Keratinocyte (primary cell): ENCODE measurements at regions not wholly inside any gene's neighbourhood (a gene's known extent, or its start where the extent isn't known, plus 50 kb on each side); places are given as distances from the start of the nearest gene placed in this dataset.
"Not testable (repeated sequence)": the region's sequence is repeated elsewhere in the genome, so short reads cannot be mapped to it uniquely, and the experiment has no call there.

Experiments
- DNase-seq: peaks from one replicate; pipeline ENCODE4 v3.0.0-alpha.2; 2011; ENCODE audit warnings: low read depth, missing footprints, low spot score
- FAIRE-seq: peaks from 2 replicates; lab custom pipeline; 2011; peaks lifted over from hg19 to GRCh38; lab: Jason Lieb, UNC
- H2AFZ ChIP-seq: 2 replicates; pipeline ENCODE4 v1.6.0; 2012; ENCODE audit warnings: low read length, control low read depth, inconsistent platforms; ENCODE audit not compliant: control insufficient read depth
- H3K27ac ChIP-seq: 2 replicates; pipeline ENCODE4 v1.5.1; 2011; ENCODE audit warnings: low read length; ENCODE audit not compliant: control insufficient read depth, insufficient read depth
- H3K27me3 ChIP-seq: 3 replicates; pipeline ENCODE4 v1.6.0; 2011; ENCODE audit warnings: low read length; ENCODE audit not compliant: control insufficient read depth, insufficient read depth; ENCODE audit errors: extremely low read depth
- H3K36me3 ChIP-seq, 2 experiments: 2 replicates in 1 of 2; 3 replicates in 1 of 2; pipeline ENCODE4 v1.5.1; 2011; ENCODE audit warnings: low read length in 2 of 2, mild to moderate bottlenecking in 1 of 2; ENCODE audit not compliant: control insufficient read depth in 2 of 2, insufficient read depth in 2 of 2; ENCODE audit errors: extremely low read depth in 1 of 2
- H3K4me1 ChIP-seq: 3 replicates; pipeline ENCODE4 v1.5.1; 2011; ENCODE audit warnings: low read length; ENCODE audit not compliant: control insufficient read depth, insufficient read depth; ENCODE audit errors: extremely low read depth
- H3K4me2 ChIP-seq: 3 replicates; pipeline ENCODE4 v1.6.0; 2011; ENCODE audit warnings: low read depth, low read length; ENCODE audit not compliant: control insufficient read depth, insufficient read depth; ENCODE audit errors: extremely low read depth
- H3K4me3 ChIP-seq, 3 experiments: fragments of 200-600 bp in 1 of 3; sonication (generic) in 1 of 3; 2 replicates in 2 of 3; 3 replicates in 1 of 3; pipeline ENCODE4 v1.5.1; 2011 to 2016; ENCODE audit warnings: low read length in 3 of 3, mild to moderate bottlenecking in 3 of 3, control low read depth in 2 of 3, inconsistent platforms in 1 of 3, low read depth in 1 of 3, mixed read lengths in 1 of 3, mixed run types in 1 of 3, moderate library complexity in 1 of 3; ENCODE audit not compliant: control insufficient read depth in 2 of 3, insufficient read depth in 2 of 3; ENCODE audit errors: extremely low read depth in 1 of 3
- H3K79me2 ChIP-seq: 2 replicates; pipeline ENCODE4 v1.6.0; 2012; ENCODE audit warnings: low read length; ENCODE audit not compliant: control insufficient read depth, insufficient read depth
- H3K9ac ChIP-seq: 3 replicates; pipeline ENCODE4 v1.6.0; 2011; ENCODE audit warnings: low read length; ENCODE audit not compliant: control insufficient read depth, insufficient read depth; ENCODE audit errors: extremely low read depth
- H3K9me1 ChIP-seq: 3 replicates; pipeline ENCODE4 v1.6.0; 2011; ENCODE audit warnings: low read length; ENCODE audit not compliant: control insufficient read depth, insufficient read depth; ENCODE audit errors: extremely low read depth
- H3K9me3 ChIP-seq: 2 replicates; pipeline ENCODE4 v1.5.1; 2012; ENCODE audit warnings: low read depth, low read length; ENCODE audit not compliant: control insufficient read depth
- H4K20me1 ChIP-seq: 3 replicates; pipeline ENCODE4 v1.6.0; 2011; ENCODE audit warnings: low read length; ENCODE audit not compliant: control insufficient read depth, insufficient read depth; ENCODE audit errors: extremely low read depth
- EZH2 ChIP-seq: IDR thresholded peaks from one replicate; pipeline ENCODE4 v1.6.1; 2012; ENCODE audit warnings: inconsistent platforms, mild to moderate bottlenecking, low read length, moderate library complexity
- dilution Hi-C: fragments of 300-500 bp; cut with MboI; formaldehyde crosslinking; loops from one replicate; pipeline ENCODE4 v1.7.0; 2020; ENCODE audit warnings: low sequenced_read_pairs; ENCODE audit not compliant: extremely low pct_ligation_motif_present
- TF ChIP-seq, protein P1 (sequence below), 3 experiments: IDR thresholded peaks in 1 of 3; conservative IDR thresholded peaks in 1 of 3; optimal IDR thresholded peaks in 1 of 3; 2 replicates in 2 of 3; 3 replicates in 1 of 3; pipeline versions ENCODE3 to v1.5.1; 2011; ENCODE audit warnings: low read length in 3 of 3, mild to moderate bottlenecking in 3 of 3, moderate library complexity in 2 of 3, control low read depth in 1 of 3, inconsistent platforms in 1 of 3; ENCODE audit not compliant: insufficient read depth in 2 of 3; ENCODE audit errors: extremely low read depth in 1 of 3

DNA sequence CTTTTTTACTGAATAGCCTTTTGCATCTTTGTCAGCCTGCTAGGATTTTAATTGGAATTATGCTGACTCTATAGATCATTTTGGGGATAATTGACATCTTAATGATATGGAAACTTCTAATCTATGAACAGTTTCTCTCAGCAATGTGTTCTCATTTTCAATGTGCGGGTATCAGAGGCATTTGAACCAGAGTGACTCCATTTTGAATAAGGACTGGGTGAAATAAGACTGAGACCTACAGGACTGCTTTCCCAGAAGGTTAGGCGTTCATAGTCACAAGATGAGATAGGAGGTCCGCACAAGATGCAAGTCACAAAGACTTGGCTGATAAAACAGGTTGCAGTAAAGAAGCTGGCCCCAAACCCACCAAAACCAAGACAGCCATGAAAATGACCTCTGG, 140.5 kb downstream of the IGLL1 start:
- H3K4me1 ChIP-seq, FAIRE-seq, DNase-seq, H3K36me3 ChIP-seq, H4K20me1 ChIP-seq, H3K4me3 ChIP-seq, dilution Hi-C loops, H3K4me2 ChIP-seq, H3K9me3 ChIP-seq, H3K27me3 ChIP-seq, H3K79me2 ChIP-seq, H3K27ac ChIP-seq, H2AFZ ChIP-seq, H3K9me1 ChIP-seq, H3K9ac ChIP-seq: not testable (repeated sequence)

GRCh38 chr22:23438216-23438615, 141.9 kb downstream of the IGLL1 start:
- no peak for DNase-seq
- dilution Hi-C loops: no loop called here
- no peaks in the 10 kb centered on the region for H3K9me1 ChIP-seq
- H3K9me3 ChIP-seq: no peaks in the 10 kb centered on the region
- H3K79me2 ChIP-seq: no peaks in the 10 kb centered on the region
- no peaks in the 10 kb centered on the region for H3K36me3 ChIP-seq
- FAIRE-seq: no peak
- no peaks in the 10 kb centered on the region for H3K27me3 ChIP-seq
- H3K9ac ChIP-seq: no peak overlapping the region
- TF ChIP-seq, protein P1, sequence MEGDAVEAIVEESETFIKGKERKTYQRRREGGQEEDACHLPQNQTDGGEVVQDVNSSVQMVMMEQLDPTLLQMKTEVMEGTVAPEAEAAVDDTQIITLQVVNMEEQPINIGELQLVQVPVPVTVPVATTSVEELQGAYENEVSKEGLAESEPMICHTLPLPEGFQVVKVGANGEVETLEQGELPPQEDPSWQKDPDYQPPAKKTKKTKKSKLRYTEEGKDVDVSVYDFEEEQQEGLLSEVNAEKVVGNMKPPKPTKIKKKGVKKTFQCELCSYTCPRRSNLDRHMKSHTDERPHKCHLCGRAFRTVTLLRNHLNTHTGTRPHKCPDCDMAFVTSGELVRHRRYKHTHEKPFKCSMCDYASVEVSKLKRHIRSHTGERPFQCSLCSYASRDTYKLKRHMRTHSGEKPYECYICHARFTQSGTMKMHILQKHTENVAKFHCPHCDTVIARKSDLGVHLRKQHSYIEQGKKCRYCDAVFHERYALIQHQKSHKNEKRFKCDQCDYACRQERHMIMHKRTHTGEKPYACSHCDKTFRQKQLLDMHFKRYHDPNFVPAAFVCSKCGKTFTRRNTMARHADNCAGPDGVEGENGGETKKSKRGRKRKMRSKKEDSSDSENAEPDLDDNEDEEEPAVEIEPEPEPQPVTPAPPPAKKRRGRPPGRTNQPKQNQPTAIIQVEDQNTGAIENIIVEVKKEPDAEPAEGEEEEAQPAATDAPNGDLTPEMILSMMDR (optimal IDR thresholded peaks at IDR 0.05 in 1 of 3, IDR thresholded peaks at IDR 0.05 in 1 of 3, conservative IDR thresholded peaks at IDR 0.05 in 1 of 3; ENCODE audit: extremely low read depth in 1 of 3, insufficient read depth in 2 of 3, low read length in 3 of 3): no peak
- no peak for TF ChIP-seq EZH2
- H3K4me3 ChIP-seq: no peak overlapping the region
- H4K20me1 ChIP-seq: no peaks in the 10 kb centered on the region
- H3K27ac ChIP-seq: no peak overlapping the region
- H3K4me1 ChIP-seq: no peaks in the 10 kb centered on the region
- no peak overlapping the region for H3K4me2 ChIP-seq
- no peak overlapping the region for H2AFZ ChIP-seq

DNA sequence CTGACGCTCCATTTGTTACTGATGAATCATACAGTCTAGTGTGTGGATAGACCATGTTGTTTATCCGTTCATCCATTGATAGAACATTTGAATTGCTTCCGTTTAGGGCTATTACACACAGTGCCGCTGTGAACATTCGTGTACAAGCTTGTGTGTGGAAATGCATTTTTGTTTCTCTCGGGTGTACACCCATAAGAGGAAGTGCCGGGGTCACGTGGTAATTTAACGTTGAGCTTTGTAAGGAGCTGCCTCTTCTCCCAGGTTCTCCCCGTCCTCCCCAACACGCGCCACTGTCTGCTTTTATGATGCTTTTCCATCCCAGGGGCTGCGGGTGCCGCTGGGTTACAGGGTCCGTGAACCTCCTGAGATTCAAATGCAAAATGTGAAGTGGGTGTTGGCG, 142.3 kb downstream of the IGLL1 start:
- dilution Hi-C loops: no loop called here
- no peak overlapping the region for H2AFZ ChIP-seq
- H3K27me3 ChIP-seq: no peaks in the 10 kb centered on the region
- no peaks in the 10 kb centered on the region for H3K36me3 ChIP-seq
- FAIRE-seq: no peak
- H3K4me2 ChIP-seq: no peak overlapping the region
- H3K9me1 ChIP-seq: no peaks in the 10 kb centered on the region
- no peaks in the 10 kb centered on the region for H3K79me2 ChIP-seq
- no peaks in the 10 kb centered on the region for H4K20me1 ChIP-seq
- DNase-seq: no peak
- no peak for TF ChIP-seq EZH2
- TF ChIP-seq, protein P1 (optimal IDR thresholded peaks at IDR 0.05 in 1 of 3, IDR thresholded peaks at IDR 0.05 in 1 of 3, conservative IDR thresholded peaks at IDR 0.05 in 1 of 3; ENCODE audit: extremely low read depth in 1 of 3, insufficient read depth in 2 of 3, low read length in 3 of 3): no peak
- H3K4me3 ChIP-seq: no peak overlapping the region
- no peak overlapping the region for H3K9ac ChIP-seq
- H3K27ac ChIP-seq: no peak overlapping the region
- H3K4me1 ChIP-seq: no peaks in the 10 kb centered on the region
- H3K9me3 ChIP-seq: no peaks in the 10 kb centered on the region

DNA sequence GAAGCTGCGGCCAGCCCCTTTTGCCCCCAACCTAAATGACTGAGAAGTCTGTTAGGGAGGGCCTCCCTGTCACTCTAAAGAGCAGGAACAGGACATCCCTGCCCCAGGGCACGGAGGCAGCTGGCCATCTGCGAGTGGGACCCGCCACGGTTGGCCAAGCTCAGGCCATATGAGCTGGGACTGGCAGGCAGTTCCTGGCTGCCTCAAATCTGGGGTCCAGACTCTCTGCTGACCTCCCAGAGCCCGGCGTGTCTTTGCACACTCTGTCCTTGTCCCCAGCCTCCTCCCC, 143.0 kb downstream of the IGLL1 start:
- H3K4me1 ChIP-seq, H4K20me1 ChIP-seq, FAIRE-seq, H3K4me3 ChIP-seq, H3K9me1 ChIP-seq, H2AFZ ChIP-seq, H3K79me2 ChIP-seq, DNase-seq, H3K9ac ChIP-seq, H3K27ac ChIP-seq, H3K9me3 ChIP-seq, H3K27me3 ChIP-seq, H3K36me3 ChIP-seq, H3K4me2 ChIP-seq, dilution Hi-C loops: not testable (repeated sequence)
